AG10803 (cell line): ENCODE measurements at regions not wholly inside any gene's neighbourhood (a gene's known extent, or its start where the extent isn't known, plus 50 kb on each side); places are given as distances from the start of the nearest gene placed in this dataset.
A peak's percentile ranks its signal among the peaks of the same experiment; 100 is the strongest.
"Not testable (repeated sequence)": the region's sequence is repeated elsewhere in the genome, so short reads cannot be mapped to it uniquely, and the experiment has no call there.

Source experiments
- DNase-seq: peaks from one replicate; pipeline ENCODE4 v3.0.0; 2010; ENCODE audit warnings: low read depth
- H3K4me3 ChIP-seq: 2 replicates; pipeline ENCODE4 v1.5.1; 2011; ENCODE audit warnings: mild to moderate bottlenecking, low read length, control low read depth
- TF ChIP-seq, protein P1 (sequence below): conservative IDR thresholded peaks from 2 replicates; pipeline ENCODE4 v1.5.1; 2011; ENCODE audit warnings: mild to moderate bottlenecking, low read length, control low read depth, inconsistent platforms

DNA sequence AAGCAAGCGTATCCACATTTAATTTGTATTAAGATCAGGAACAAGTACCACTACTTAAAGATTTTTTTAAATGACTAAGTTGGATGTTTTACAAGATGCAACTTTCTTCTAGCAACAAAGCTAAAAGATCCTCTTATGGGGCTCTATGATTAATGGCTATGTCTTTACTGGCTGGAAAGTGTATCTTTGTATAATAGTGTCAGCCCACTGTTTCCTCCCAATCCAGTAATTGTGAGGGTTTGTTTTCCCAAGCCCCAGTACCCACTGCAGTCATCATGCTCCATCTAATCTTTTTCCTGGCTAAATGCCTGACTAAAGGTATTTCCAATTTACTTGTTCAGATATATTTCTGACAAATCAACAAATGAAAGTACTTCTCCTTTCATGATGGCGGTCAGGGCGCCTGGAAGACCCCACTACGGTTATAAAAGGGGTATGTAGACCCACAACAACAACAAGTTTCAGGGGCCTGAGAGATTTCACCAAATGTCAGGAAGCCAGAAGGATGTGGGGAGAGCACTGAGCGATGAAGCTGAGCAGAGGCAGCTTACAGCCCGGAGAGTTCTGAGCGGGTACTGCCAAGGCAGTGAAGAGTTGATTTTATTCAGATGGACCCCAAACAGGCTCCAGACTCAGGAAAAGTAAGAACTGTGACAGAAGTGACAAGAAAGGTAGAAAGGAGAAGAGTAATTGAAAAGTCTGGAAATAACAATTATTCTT is 222.6 kb upstream of the KLF14 start:
- H3K4me3 ChIP-seq: no peak overlapping the region
- TF ChIP-seq, protein P1, sequence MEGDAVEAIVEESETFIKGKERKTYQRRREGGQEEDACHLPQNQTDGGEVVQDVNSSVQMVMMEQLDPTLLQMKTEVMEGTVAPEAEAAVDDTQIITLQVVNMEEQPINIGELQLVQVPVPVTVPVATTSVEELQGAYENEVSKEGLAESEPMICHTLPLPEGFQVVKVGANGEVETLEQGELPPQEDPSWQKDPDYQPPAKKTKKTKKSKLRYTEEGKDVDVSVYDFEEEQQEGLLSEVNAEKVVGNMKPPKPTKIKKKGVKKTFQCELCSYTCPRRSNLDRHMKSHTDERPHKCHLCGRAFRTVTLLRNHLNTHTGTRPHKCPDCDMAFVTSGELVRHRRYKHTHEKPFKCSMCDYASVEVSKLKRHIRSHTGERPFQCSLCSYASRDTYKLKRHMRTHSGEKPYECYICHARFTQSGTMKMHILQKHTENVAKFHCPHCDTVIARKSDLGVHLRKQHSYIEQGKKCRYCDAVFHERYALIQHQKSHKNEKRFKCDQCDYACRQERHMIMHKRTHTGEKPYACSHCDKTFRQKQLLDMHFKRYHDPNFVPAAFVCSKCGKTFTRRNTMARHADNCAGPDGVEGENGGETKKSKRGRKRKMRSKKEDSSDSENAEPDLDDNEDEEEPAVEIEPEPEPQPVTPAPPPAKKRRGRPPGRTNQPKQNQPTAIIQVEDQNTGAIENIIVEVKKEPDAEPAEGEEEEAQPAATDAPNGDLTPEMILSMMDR: no peak
- DNase-seq: no peak

DNA sequence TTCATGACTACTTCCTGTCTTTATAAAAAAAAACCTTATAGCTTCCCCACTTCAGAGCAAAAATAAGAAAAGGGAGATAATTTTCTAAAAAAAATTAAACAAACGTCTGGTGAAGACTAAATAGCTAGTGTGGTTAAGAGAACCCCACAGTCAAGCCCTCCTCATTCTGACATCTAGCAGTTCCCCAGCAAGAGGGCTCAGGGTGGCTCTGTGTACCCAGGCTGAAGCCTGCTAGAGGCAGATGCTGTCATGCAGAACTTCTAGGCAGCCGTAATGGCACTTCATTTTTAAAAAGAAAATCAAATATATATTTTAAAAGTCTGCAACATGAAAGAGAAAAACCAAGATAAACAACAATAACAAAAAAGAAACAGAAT is 223.1 kb upstream of the KLF14 start:
- H3K4me3 ChIP-seq: no peak overlapping the region

DNA sequence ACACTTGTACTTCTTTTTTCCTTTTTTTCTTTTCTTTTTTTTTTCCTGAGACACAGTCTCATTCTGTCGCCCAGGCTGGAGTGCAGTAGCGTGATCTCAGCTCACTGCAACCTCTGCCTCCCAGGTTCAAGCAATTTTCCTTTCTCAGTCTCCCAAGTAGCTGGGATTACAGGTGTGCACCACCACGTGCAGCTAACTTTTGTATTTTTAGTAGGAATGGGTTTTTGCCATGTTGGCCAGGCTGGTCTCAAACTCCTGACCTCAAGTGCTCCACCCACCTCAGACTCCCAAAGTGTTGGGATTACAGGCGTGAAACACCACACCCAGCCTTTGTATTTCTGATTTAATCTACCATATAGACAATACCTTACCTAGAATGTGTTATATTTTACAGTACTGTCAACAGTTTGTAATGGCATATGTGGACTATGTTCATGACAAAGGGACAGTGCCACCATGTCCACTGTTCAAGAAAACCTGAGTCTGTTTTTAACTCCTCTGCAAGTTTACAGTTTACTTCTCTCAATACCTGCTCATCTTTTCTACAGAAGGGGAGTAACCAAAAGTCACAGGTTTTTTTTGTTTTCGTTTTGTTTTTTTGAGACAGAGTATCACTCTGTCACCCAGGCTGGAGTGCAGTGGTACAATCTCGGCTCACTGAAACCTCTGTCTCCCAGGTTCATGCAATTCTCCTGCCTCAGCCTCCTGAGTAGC is 223.9 kb upstream of the KLF14 start:
- not testable (repeated sequence) for DNase-seq, H3K4me3 ChIP-seq

More for the DNA sequence above, 223.1 kb upstream of the KLF14 start:
- DNase-seq: no peak
- TF ChIP-seq, protein P1: no peak

DNA sequence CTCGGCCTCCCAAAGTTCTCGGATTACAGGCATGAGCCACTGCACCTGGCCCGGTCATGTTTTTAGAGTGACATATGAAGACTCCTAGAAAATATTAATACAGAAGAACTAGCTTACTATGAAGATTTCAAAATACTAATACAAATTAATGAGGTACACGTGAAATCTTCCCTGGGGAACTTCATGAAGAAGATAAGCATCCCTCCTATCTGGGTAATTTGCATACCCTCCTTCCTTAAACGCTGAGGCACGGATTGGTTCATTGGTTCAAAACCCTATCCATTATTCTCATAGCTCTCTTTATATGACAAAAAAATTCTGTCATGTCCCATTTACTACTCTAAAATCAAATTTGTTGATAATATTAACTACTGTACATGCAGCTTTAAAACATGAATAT is 224.8 kb upstream of the KLF14 start:
- TF ChIP-seq, protein P1: no peak
- peak overlapping the region; percentile 56 for H3K4me3 ChIP-seq
- DNase-seq: no peak

DNA sequence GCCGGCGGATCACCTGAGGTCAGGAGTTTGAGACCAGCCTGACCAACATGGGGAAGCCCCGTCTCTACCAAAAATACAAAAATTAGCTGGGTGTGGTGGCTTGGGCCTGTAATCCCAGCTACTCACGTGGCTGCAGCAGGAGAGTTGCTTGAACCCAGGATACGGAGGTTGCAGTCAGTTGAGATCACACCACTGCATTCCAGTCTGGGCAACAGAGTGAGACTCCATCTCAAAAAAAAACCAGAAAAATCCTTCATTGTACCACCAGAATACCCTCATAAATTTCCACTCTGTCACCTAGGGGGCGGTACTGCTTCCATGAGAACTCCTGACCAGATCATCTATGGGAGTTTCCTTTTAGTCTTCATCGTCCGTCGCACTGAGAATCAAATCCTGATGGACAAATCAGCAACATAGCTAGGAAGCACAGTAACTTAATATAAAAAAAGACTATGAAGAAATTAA is 225.8 kb upstream of the KLF14 start:
- peak overlapping the region; percentile 56 for H3K4me3 ChIP-seq
- DNase-seq: peak; percentile 90

DNA sequence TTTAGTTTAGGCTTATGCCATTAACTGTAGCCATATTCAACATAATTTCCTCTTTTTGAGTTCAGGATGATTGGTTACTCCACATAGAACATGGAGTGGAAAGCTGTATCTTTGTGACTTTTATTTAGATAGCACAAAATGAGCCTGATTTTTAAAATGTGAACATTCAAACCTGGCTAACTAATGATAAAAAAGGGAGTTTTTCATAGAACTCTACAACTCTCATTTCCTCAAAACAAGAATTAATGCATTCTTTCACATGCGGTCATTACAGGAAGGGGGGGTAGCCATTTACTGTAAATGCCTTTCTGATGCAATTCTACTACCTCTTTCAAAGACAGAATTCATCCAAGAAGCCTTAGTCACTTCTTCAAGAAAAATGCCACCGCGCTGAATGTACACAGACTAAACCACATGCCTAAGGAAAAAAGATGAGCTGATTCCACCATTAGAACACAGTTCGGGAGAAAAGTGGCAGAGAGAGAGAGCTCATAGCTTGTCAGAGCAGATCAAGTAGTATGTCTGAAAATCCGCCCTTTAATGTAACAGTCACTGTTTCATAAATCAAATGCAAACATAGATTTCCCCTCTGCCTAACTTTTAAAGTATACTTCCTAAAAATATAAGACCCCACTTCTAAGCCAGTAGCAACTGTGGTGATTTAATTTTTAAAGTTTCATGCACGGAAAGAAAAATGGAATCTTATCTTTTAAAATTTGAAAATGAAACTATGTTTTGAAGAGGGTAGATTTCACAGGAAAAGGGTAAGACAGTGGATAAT is 226.4 kb upstream of the KLF14 start:
- peak overlapping the region; percentile 56 for H3K4me3 ChIP-seq
- DNase-seq: peak; percentile 99
- TF ChIP-seq, protein P1: no peak

More for the DNA sequence above, 225.8 kb upstream of the KLF14 start:
- TF ChIP-seq, protein P1: peak; percentile 71

DNA sequence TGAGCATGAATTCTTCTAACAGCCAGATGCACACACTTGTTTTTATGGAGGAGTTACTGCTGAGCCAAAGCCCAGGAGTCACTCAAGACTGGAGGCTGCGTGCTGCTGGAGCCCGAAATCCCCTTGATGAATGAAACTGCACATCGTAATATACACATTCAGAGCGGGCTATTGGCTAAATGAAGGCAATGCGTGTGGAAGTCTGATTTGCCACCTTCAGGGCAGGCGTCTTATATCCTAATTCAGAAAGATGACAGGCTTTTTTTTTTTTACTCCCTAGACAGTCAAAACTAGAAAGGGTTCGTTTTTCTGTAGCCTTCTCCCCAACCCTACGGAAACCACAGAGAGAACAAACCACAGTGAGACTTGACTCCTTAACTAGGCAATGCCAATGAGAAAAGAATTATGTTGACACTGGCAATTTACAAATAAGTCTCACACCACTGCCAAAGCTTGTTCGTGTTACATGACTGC is 227.2 kb upstream of the KLF14 start:
- TF ChIP-seq, protein P1: no peak
- H3K4me3 ChIP-seq: peak overlapping the region; percentile 44
- peak; percentile 89 for DNase-seq
